ENCODE measurements at regions not wholly inside any gene's neighbourhood (a gene's known extent, or its start where the extent isn't known, plus 50 kb on each side); places are given as distances from the start of the nearest gene placed in this dataset.

- H2BK5ac ChIP-seq (ENCODE audit: low read depth, low read length, poor library complexity, severe bottlenecking): no peak overlapping the region
- H3K4me1 ChIP-seq (ENCODE audit: control insufficient read depth, insufficient read depth, low read depth, low read length): no peaks in the 10 kb centered on the region
- WGBS: 100% methylated on average over 2 of the region's 2 CpGs
- no peak overlapping the region for H2BK120ac ChIP-seq (ENCODE audit: low read depth, low read length)
- H3K27me3 ChIP-seq (ENCODE audit: control insufficient read depth in 1 of 2, insufficient read depth in 1 of 2, low read length in 2 of 2): peaks cover 18 to 73% of the 10 kb centered on the region in 2 experiments
- H3K4ac ChIP-seq (ENCODE audit: low read depth in 1 of 2, low read length in 2 of 2): no peak overlapping the region
- no peak overlapping the region for H3K23ac ChIP-seq (ENCODE audit: low read length in 2 of 2)
- H3K36me3 ChIP-seq (ENCODE audit: control insufficient read depth in 1 of 2, insufficient read depth in 2 of 2, low read depth in 1 of 2, low read length in 2 of 2): no peaks in the 10 kb centered on the region
- H4K91ac ChIP-seq (ENCODE audit: low read length): no peak overlapping the region
- DNase-seq: no peak
- H2AK5ac ChIP-seq (ENCODE audit: low read length, severe bottlenecking): no peak overlapping the region
- H4K8ac ChIP-seq (ENCODE audit: low read length): no peak overlapping the region
- no peak overlapping the region for H2AFZ ChIP-seq (ENCODE audit: low read depth, low read length)
- H3K27ac ChIP-seq (ENCODE audit: low read length, poor library complexity, severe bottlenecking): no peak overlapping the region
- H3K18ac ChIP-seq (ENCODE audit: low read depth in 1 of 2, low read length in 2 of 2): no peak overlapping the region
- H3K14ac ChIP-seq (ENCODE audit: low read length in 2 of 2): peak overlapping the region in 1 of 2 experiments; percentile 24
- H3K79me1 ChIP-seq (replicated peaks; ENCODE audit: low read length, poor library complexity, severe bottlenecking): no peaks in the 10 kb centered on the region
- no peak overlapping the region for H2BK12ac ChIP-seq (ENCODE audit: low read length in 2 of 2)
- no peak overlapping the region for H2BK15ac ChIP-seq (ENCODE audit: low read depth, poor library complexity, severe bottlenecking)
- H3K9ac ChIP-seq (ENCODE audit: low read length): no peak overlapping the region
- H3K4me3 ChIP-seq (ENCODE audit: insufficient read depth in 1 of 2, low read depth in 1 of 2, low read length in 2 of 2): no peak overlapping the region
- no peak overlapping the region for H3K4me2 ChIP-seq (ENCODE audit: low read length, poor library complexity, severe bottlenecking)
- no peaks in the 10 kb centered on the region for H3K9me3 ChIP-seq (ENCODE audit: control insufficient read depth, low read length)
These were observed 57.2 kb upstream of the JDP2 start for GRCh38 chr14:75370416-75371205.

- Histone ChIP-seq H3K9ac (ENCODE audit: low read length) (no peak overlapping the region), H3K36me3 (ENCODE audit: control insufficient read depth in 1 of 2, insufficient read depth in 2 of 2, low read depth in 1 of 2, low read length in 2 of 2) (no peaks in the 10 kb centered on the region), H4K91ac (ENCODE audit: low read length) (no peak overlapping the region), H2AK5ac (ENCODE audit: low read length, severe bottlenecking) (no peak overlapping the region), H3K23ac (ENCODE audit: low read length in 2 of 2) (no peak overlapping the region), H3K79me1 (replicated peaks; ENCODE audit: low read length, poor library complexity, severe bottlenecking) (no peaks in the 10 kb centered on the region), H3K4ac (ENCODE audit: low read depth in 1 of 2, low read length in 2 of 2) (no peak overlapping the region), H2BK12ac (ENCODE audit: low read length in 2 of 2) (no peak overlapping the region), H3K4me1 (ENCODE audit: control insufficient read depth, insufficient read depth, low read depth, low read length) (no peaks in the 10 kb centered on the region), H3K27ac (ENCODE audit: low read length, poor library complexity, severe bottlenecking) (no peak overlapping the region), H2BK5ac (ENCODE audit: low read depth, low read length, poor library complexity, severe bottlenecking) (no peak overlapping the region), H2BK120ac (ENCODE audit: low read depth, low read length) (no peak overlapping the region), H3K18ac (ENCODE audit: low read depth in 1 of 2, low read length in 2 of 2) (no peak overlapping the region), H3K4me2 (ENCODE audit: low read length, poor library complexity, severe bottlenecking) (no peak overlapping the region), H2BK15ac (ENCODE audit: low read depth, poor library complexity, severe bottlenecking) (no peak overlapping the region), H3K9me3 (ENCODE audit: control insufficient read depth, low read length) (no peaks in the 10 kb centered on the region), H4K8ac (ENCODE audit: low read length) (no peak overlapping the region), H3K4me3 (ENCODE audit: insufficient read depth in 1 of 2, low read depth in 1 of 2, low read length in 2 of 2) (no peak overlapping the region), H3K14ac (ENCODE audit: low read length in 2 of 2) (no peak overlapping the region), H2AFZ (ENCODE audit: low read depth, low read length) (no peak overlapping the region), H3K27me3 (ENCODE audit: control insufficient read depth in 1 of 2, insufficient read depth in 1 of 2, low read length in 2 of 2) (peaks cover 18 to 69% of the 10 kb centered on the region in 2 experiments)
- 100% methylated on average over 2 of the region's 2 CpGs for WGBS
- no peak for DNase-seq
These were observed 56.5 kb upstream of the JDP2 start for GRCh38 chr14:75371297-75371696.

DNA sequence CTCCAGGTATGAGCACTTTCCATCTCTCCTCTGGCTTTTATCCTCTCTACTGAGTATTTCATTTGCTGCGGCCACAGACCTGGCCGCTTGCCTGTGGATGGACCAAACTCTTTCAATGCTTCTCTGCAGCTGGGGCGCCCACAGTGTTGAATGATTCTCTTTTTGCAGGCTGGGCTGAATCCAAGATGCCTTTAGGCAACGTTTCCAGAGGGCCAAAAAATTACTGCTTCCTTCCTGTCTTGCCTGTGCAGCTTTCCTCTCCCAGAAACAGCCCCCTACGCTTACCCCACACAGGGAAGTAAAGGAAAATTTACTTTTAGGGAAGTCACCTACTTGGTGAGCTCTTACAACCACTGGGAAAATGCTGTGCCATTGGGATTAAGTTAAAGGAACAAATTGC, 55.6 kb upstream of the JDP2 start:
- Histone ChIP-seq H3K4me2 (ENCODE audit: low read length, poor library complexity, severe bottlenecking) (no peak overlapping the region), H2AK5ac (ENCODE audit: low read length, severe bottlenecking) (no peak overlapping the region), H3K14ac (ENCODE audit: low read length in 2 of 2) (no peak overlapping the region), H3K27ac (ENCODE audit: low read length, poor library complexity, severe bottlenecking) (no peak overlapping the region), H3K36me3 (ENCODE audit: control insufficient read depth in 1 of 2, insufficient read depth in 2 of 2, low read depth in 1 of 2, low read length in 2 of 2) (no peaks in the 10 kb centered on the region), H3K18ac (ENCODE audit: low read depth in 1 of 2, low read length in 2 of 2) (no peak overlapping the region), H3K27me3 (ENCODE audit: control insufficient read depth in 1 of 2, insufficient read depth in 1 of 2, low read length in 2 of 2) (peaks cover 18 to 60% of the 10 kb centered on the region in 2 experiments), H3K79me1 (replicated peaks; ENCODE audit: low read length, poor library complexity, severe bottlenecking) (no peaks in the 10 kb centered on the region), H2BK15ac (ENCODE audit: low read depth, poor library complexity, severe bottlenecking) (no peak overlapping the region), H3K4me1 (ENCODE audit: control insufficient read depth, insufficient read depth, low read depth, low read length) (no peaks in the 10 kb centered on the region), H2BK120ac (ENCODE audit: low read depth, low read length) (no peak overlapping the region), H4K91ac (ENCODE audit: low read length) (no peak overlapping the region), H4K8ac (ENCODE audit: low read length) (no peak overlapping the region), H3K23ac (ENCODE audit: low read length in 2 of 2) (no peak overlapping the region), H2BK5ac (ENCODE audit: low read depth, low read length, poor library complexity, severe bottlenecking) (no peak overlapping the region), H3K9me3 (ENCODE audit: control insufficient read depth, low read length) (no peaks in the 10 kb centered on the region), H3K9ac (ENCODE audit: low read length) (no peak overlapping the region), H2AFZ (ENCODE audit: low read depth, low read length) (no peak overlapping the region), H3K4me3 (ENCODE audit: insufficient read depth in 1 of 2, low read depth in 1 of 2, low read length in 2 of 2) (no peak overlapping the region), H3K4ac (ENCODE audit: low read depth in 1 of 2, low read length in 2 of 2) (no peak overlapping the region), H2BK12ac (ENCODE audit: low read length in 2 of 2) (no peak overlapping the region)
- DNase-seq: no peak
- 96% methylated on average over 3 of the region's 5 CpGs for WGBS

DNA sequence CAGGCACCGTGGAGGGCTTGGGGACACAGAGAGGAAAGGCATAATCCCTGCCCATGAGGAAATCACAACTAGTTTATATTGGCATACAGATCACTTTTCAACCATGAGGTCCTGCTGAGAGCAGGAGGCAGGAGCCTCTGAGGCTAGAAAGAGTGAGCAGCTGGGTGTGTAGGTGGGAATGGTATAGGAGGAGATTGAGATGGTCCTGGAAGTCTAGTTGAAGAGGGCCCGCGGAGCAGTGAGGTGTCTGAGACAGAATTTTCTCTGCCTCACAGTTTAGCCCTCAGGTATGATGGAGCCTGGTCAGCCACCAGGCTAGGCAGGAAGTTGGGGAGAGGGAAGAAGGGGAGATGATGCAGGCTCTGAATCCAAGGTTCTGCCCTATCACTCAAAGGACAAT, 54.7 kb upstream of the JDP2 start:
- no peak overlapping the region for H2BK5ac ChIP-seq (ENCODE audit: low read depth, low read length, poor library complexity, severe bottlenecking)
- H3K4me1 ChIP-seq (ENCODE audit: control insufficient read depth, insufficient read depth, low read depth, low read length): no peaks in the 10 kb centered on the region
- H3K27ac ChIP-seq (ENCODE audit: low read length, poor library complexity, severe bottlenecking): no peak overlapping the region
- H2AFZ ChIP-seq (ENCODE audit: low read depth, low read length): no peak overlapping the region
- H3K9ac ChIP-seq (ENCODE audit: low read length): no peak overlapping the region
- no peak overlapping the region for H3K4me3 ChIP-seq (ENCODE audit: insufficient read depth in 1 of 2, low read depth in 1 of 2, low read length in 2 of 2)
- H3K4ac ChIP-seq (ENCODE audit: low read depth in 1 of 2, low read length in 2 of 2): no peak overlapping the region
- no peak overlapping the region for H2BK15ac ChIP-seq (ENCODE audit: low read depth, poor library complexity, severe bottlenecking)
- no peak overlapping the region for H4K8ac ChIP-seq (ENCODE audit: low read length)
- H4K91ac ChIP-seq (ENCODE audit: low read length): no peak overlapping the region
- H3K23ac ChIP-seq (ENCODE audit: low read length in 2 of 2): no peak overlapping the region
- no peak overlapping the region for H3K4me2 ChIP-seq (ENCODE audit: low read length, poor library complexity, severe bottlenecking)
- 65% methylated on average over 3 of the region's 3 CpGs for WGBS
- no peak overlapping the region for H3K14ac ChIP-seq (ENCODE audit: low read length in 2 of 2)
- no peak for DNase-seq
- H3K27me3 ChIP-seq (ENCODE audit: control insufficient read depth in 1 of 2, insufficient read depth in 1 of 2, low read length in 2 of 2): peaks cover 18 to 59% of the 10 kb centered on the region in 2 experiments
- no peak overlapping the region for H2BK120ac ChIP-seq (ENCODE audit: low read depth, low read length)
- no peak overlapping the region for H2BK12ac ChIP-seq (ENCODE audit: low read length in 2 of 2)
- no peak overlapping the region for H2AK5ac ChIP-seq (ENCODE audit: low read length, severe bottlenecking)
- H3K9me3 ChIP-seq (ENCODE audit: control insufficient read depth, low read length): no peaks in the 10 kb centered on the region
- no peaks in the 10 kb centered on the region for H3K36me3 ChIP-seq (ENCODE audit: control insufficient read depth in 1 of 2, insufficient read depth in 2 of 2, low read depth in 1 of 2, low read length in 2 of 2)
- H3K18ac ChIP-seq (ENCODE audit: low read depth in 1 of 2, low read length in 2 of 2): no peak overlapping the region
- H3K79me1 ChIP-seq (replicated peaks; ENCODE audit: low read length, poor library complexity, severe bottlenecking): no peaks in the 10 kb centered on the region
